Lower leg skin (tissue), 4 donors: ENCODE measurements at regions not wholly inside any gene's neighbourhood (a gene's known extent, or its start where the extent isn't known, plus 50 kb on each side); places are given as distances from the start of the nearest gene placed in this dataset.

Experiments
- DNase-seq, 2 donors: peaks; one replicate each; pipeline ENCODE4 v3.0.0-alpha.2; 2019; ENCODE audit warnings: low spot score in 2 of 2
- H3K4me3 ChIP-seq: fragments of 200-600 bp; sonication (generic); 2 replicates; pipeline ENCODE4 v1.5.1; 2017; ENCODE audit warnings: mild to moderate bottlenecking, low read depth; ENCODE audit not compliant: poor library complexity, severe bottlenecking
- CTCF ChIP-seq, 3 donors: fragments of 450-650 bp; IDR thresholded peaks; one replicate each; pipeline ENCODE4 v1.5.1; 2016; ENCODE audit warnings: antibody characterized with exemption in 3 of 3, mild to moderate bottlenecking in 3 of 3, moderate library complexity in 2 of 3
- POLR2A ChIP-seq, 2 donors: fragments of 450-650 bp; IDR thresholded peaks; one replicate each; pipeline ENCODE4 v1.6.1; 2016 to 2017; ENCODE audit warnings: antibody characterized with exemption in 2 of 2, mild to moderate bottlenecking in 1 of 2, moderate library complexity in 1 of 2
- WGBS, 2 donors: methylation state at CpG; one replicate each; pipeline ENCODE4 v1.1.5; 2018; 5-methylcytosine and 5-hydroxymethylcytosine counted together
- intact Hi-C: fragments of 100-400 bp; cut with DNase I; formaldehyde crosslinking; loops from one replicate; pipeline ENCODE4 v1.15.0; 2023; ENCODE audit warnings: low total_unique reads

DNA sequence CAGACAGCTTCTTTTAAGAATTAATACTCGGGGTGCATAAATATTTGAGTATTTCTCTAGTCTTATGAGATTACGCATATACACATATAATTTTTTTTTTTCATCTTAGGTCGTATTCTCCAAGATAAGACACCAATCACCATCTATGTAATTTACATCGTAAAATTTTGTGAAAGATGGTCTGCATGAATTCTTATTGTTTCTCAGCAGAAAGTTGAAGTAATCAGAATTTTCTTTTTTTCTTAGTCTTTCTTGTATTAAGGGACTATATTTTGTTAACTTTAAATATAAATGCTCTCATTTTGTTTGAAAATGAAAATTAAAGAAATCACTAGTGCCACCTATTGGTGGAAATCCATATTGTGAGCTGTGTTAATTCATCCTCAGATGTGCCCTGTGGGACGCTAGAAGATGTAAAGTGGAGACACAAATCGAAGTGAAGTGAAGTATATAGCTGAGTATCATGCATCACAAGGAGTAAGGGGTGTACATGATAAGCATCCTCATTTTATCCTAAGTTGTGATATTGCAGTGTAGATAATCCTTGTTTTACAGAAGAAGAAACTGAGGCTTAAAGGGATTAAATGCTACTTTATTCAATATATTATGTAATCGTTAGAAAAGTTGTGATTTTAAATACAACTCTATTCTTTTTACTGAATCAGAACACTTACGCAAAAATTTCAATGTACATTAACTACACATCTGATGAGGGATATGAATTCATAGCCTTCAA is 2084.3 kb downstream of the LRRC4C start:
- DNase-seq = no peak

GRCh38 chr11:39367534-39367933 is 2091.9 kb downstream of the LRRC4C start:
- intact Hi-C loops = no loop called here
- no peak for DNase-seq
- WGBS, 2 donors = 83 to 86% methylated on average over 3 of the region's 3 CpGs
- H3K4me3 ChIP-seq = no peak overlapping the region
- no peak for TF ChIP-seq CTCF (IDR thresholded peaks at IDR 0.05)
- TF ChIP-seq POLR2A (IDR thresholded peaks at IDR 0.05) = no peak

More for the DNA sequence above, 2084.3 kb downstream of the LRRC4C start:
- H3K4me3 ChIP-seq = no peak overlapping the region
- intact Hi-C loops = no loop called here
- 51 to 54% methylated on average over 8 of the region's 8 CpGs for WGBS, 2 donors
- TF ChIP-seq POLR2A (IDR thresholded peaks at IDR 0.05) (no peak), CTCF (IDR thresholded peaks at IDR 0.05) (no peak)

- TF ChIP-seq CTCF (IDR thresholded peaks at IDR 0.05) (no peak), POLR2A (IDR thresholded peaks at IDR 0.05) (no peak)
- WGBS, 2 donors = 73 to 76% methylated on average over 2 of the region's 2 CpGs
- no peak for DNase-seq
Measured at GRCh38 chr11:39365809-39366436, 2093.5 kb downstream of the LRRC4C start.

DNA sequence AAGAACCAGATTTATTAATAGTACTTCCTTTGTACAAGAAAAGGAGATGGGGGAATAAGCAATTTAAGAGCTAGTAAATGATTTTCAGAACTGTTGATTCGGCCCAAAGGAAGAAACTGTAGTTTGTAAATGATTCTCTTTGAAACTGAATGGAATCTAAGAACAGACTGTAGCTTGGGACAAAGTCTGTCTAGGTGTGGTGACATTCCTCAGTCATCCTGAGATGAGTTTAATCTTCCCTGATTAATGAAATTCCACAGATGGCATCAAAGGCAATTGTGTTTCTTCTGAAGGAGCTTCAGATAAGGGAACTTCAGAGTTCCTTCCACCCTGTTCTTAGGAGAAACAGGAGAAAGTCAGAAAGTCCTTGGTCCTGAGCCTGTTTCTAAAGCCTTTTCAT is 2095.9 kb downstream of the LRRC4C start:
- no peak overlapping the region for H3K4me3 ChIP-seq
- 73 to 74% methylated on average over 1 of the region's 1 CpG for WGBS, 2 donors
- TF ChIP-seq POLR2A (IDR thresholded peaks at IDR 0.05) (no peak), CTCF (IDR thresholded peaks at IDR 0.05) (no peak)
- DNase-seq = no peak
- intact Hi-C loops = no loop called here

More at GRCh38 chr11:39365809-39366436, 2093.5 kb downstream of the LRRC4C start:
- intact Hi-C loops = no loop called here
- H3K4me3 ChIP-seq = no peak overlapping the region

- TF ChIP-seq POLR2A (IDR thresholded peaks at IDR 0.05) (no peak), CTCF (IDR thresholded peaks at IDR 0.05) (no peak)
- 81 to 93% methylated on average over 1 of the region's 1 CpG for WGBS, 2 donors
- no peak for DNase-seq
- intact Hi-C loops = no loop called here
- no peak overlapping the region for H3K4me3 ChIP-seq
Measured at GRCh38 chr11:39361557-39361956, 2097.9 kb downstream of the LRRC4C start.
